Mesenchymal stem cell (in vitro differentiated cells and primary cell): ENCODE measurements at regions not wholly inside any gene's neighbourhood (a gene's known extent, or its start where the extent isn't known, plus 50 kb on each side); places are given as distances from the start of the nearest gene placed in this dataset.

ENCODE experiments used
- DNase-seq: peaks from one replicate; pipeline ENCODE4 v3.0.0-alpha.2; 2013
- H2AFZ ChIP-seq: one replicate; pipeline ENCODE4 v1.6.1; 2013; ENCODE audit warnings: low read depth, mild to moderate bottlenecking, control low read depth, inconsistent platforms, low read length, moderate library complexity
- H2AK5ac ChIP-seq: 2 replicates; pipeline ENCODE4 v1.6.1; 2013; ENCODE audit warnings: low read length, moderate library complexity, mild to moderate bottlenecking, inconsistent platforms; ENCODE audit not compliant: severe bottlenecking
- H2BK120ac ChIP-seq: one replicate; pipeline ENCODE4 v1.6.1; 2013; ENCODE audit warnings: low read depth, mild to moderate bottlenecking, inconsistent platforms, low read length, moderate library complexity
- H2BK12ac ChIP-seq, 2 experiments: one replicate each; pipeline ENCODE4 v1.6.1; 2013; ENCODE audit warnings: inconsistent platforms in 2 of 2, low read length in 2 of 2, mild to moderate bottlenecking in 2 of 2, moderate library complexity in 2 of 2, control low read depth in 1 of 2
- H2BK15ac ChIP-seq: one replicate; pipeline ENCODE4 v1.6.1; 2013; ENCODE audit warnings: mild to moderate bottlenecking, low read depth, inconsistent platforms; ENCODE audit not compliant: poor library complexity, severe bottlenecking
- H2BK5ac ChIP-seq: 2 replicates; pipeline ENCODE4 v1.6.1; 2013; ENCODE audit warnings: low read depth, mild to moderate bottlenecking, low read length, control low read depth, inconsistent platforms; ENCODE audit not compliant: poor library complexity, severe bottlenecking
- H3K14ac ChIP-seq, 2 experiments: one replicate each; pipeline ENCODE4 v1.6.1; 2013; ENCODE audit warnings: inconsistent platforms in 2 of 2, low read length in 2 of 2, control low read depth in 1 of 2, mild to moderate bottlenecking in 1 of 2, moderate library complexity in 1 of 2
- H3K18ac ChIP-seq, 2 experiments: one replicate each; pipeline ENCODE4 v1.6.1; 2013; ENCODE audit warnings: inconsistent platforms in 2 of 2, low read length in 2 of 2, control low read depth in 1 of 2, low read depth in 1 of 2, mild to moderate bottlenecking in 1 of 2
- H3K23ac ChIP-seq, 2 experiments: one replicate each; pipeline ENCODE4 v1.6.1; 2013; ENCODE audit warnings: inconsistent platforms in 2 of 2, low read length in 2 of 2, mild to moderate bottlenecking in 2 of 2, moderate library complexity in 2 of 2, control low read depth in 1 of 2
- H3K27ac ChIP-seq: 2 replicates; pipeline ENCODE4 v1.5.1; 2013; ENCODE audit warnings: mild to moderate bottlenecking, moderate library complexity, low read length, control low read depth, inconsistent platforms; ENCODE audit not compliant: poor library complexity, severe bottlenecking
- H3K27me3 ChIP-seq, 2 experiments: 2 replicates each; pipeline versions ENCODE4 v1.6.1 to v1.7.0; 2013; ENCODE audit warnings: low read length in 2 of 2, mild to moderate bottlenecking in 2 of 2, moderate library complexity in 2 of 2, control low read depth in 1 of 2, inconsistent platforms in 1 of 2; ENCODE audit not compliant: control insufficient read depth in 1 of 2, insufficient read depth in 1 of 2
- H3K36me3 ChIP-seq, 2 experiments: 2 replicates each; pipeline versions ENCODE4 v1.6.1 to v1.7.0; 2013; ENCODE audit warnings: low read length in 2 of 2, control low read depth in 1 of 2, inconsistent platforms in 1 of 2, low read depth in 1 of 2, mild to moderate bottlenecking in 1 of 2; ENCODE audit not compliant: insufficient read depth in 2 of 2, control insufficient read depth in 1 of 2
- H3K4ac ChIP-seq, 2 experiments: one replicate each; pipeline ENCODE4 v1.6.1; 2013; ENCODE audit warnings: inconsistent platforms in 2 of 2, low read length in 2 of 2, mild to moderate bottlenecking in 2 of 2, moderate library complexity in 2 of 2, control low read depth in 1 of 2, low read depth in 1 of 2
- H3K4me1 ChIP-seq: 2 replicates; pipeline ENCODE4 v1.6.1; 2013; ENCODE audit warnings: low read depth, low read length, control low read depth; ENCODE audit not compliant: control insufficient read depth, insufficient read depth
- H3K4me2 ChIP-seq: 2 replicates; pipeline ENCODE4 v1.6.1; 2013; ENCODE audit warnings: low read length, mild to moderate bottlenecking, inconsistent platforms; ENCODE audit not compliant: poor library complexity, severe bottlenecking
- H3K4me3 ChIP-seq, 2 experiments: 2 replicates each; pipeline versions ENCODE4 v1.5.1 to v1.7.0; 2013; ENCODE audit warnings: low read length in 2 of 2, mild to moderate bottlenecking in 2 of 2, control low read depth in 1 of 2, low read depth in 1 of 2; ENCODE audit not compliant: insufficient read depth in 1 of 2
- H3K79me1 ChIP-seq: replicated peaks from 2 replicates; pipeline ENCODE4 v1.6.1; 2013; ENCODE audit warnings: mild to moderate bottlenecking, control low read depth, low read length, inconsistent platforms; ENCODE audit not compliant: poor library complexity, severe bottlenecking
- H3K9ac ChIP-seq: 2 replicates; pipeline ENCODE4 v1.7.0; 2013; ENCODE audit warnings: mild to moderate bottlenecking, low read length, moderate library complexity
- H3K9me3 ChIP-seq: 2 replicates; pipeline ENCODE4 v1.7.0; 2013; ENCODE audit warnings: mild to moderate bottlenecking, low read length; ENCODE audit not compliant: control insufficient read depth
- H4K8ac ChIP-seq: one replicate; pipeline ENCODE4 v1.6.1; 2013; ENCODE audit warnings: inconsistent platforms, mild to moderate bottlenecking, low read length, moderate library complexity
- H4K91ac ChIP-seq: one replicate; pipeline ENCODE4 v1.6.1; 2013; ENCODE audit warnings: mild to moderate bottlenecking, low read length, inconsistent platforms
- WGBS: methylation state at CpG from one replicate; pipeline ENCODE4 v1.1.7; 2013; ENCODE audit warnings: mixed read lengths; 5-methylcytosine and 5-hydroxymethylcytosine counted together

DNA sequence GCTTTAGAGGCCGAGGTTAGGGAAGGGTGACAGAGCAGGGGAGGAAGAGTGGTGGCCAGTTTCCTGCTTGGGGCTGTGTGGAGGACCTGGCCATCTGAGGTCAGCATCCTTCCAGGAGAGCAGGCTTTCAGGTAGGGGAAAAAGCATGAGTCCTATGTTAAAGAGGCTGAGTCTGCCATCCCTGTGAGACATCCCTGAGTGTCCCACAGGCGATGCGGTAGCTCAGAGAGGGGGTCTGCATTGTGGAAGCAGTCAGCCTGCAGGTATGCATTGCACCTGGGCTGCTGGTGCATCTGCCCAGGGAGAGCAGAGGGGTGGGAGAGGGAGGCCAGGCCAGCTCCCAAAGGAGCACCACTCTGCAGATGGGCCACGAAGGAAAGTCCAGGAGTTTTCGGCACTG, 282.1 kb upstream of the ZNF32 start:
- Histone ChIP-seq H3K4ac (no peak overlapping the region), H2AK5ac (no peak overlapping the region)

DNA sequence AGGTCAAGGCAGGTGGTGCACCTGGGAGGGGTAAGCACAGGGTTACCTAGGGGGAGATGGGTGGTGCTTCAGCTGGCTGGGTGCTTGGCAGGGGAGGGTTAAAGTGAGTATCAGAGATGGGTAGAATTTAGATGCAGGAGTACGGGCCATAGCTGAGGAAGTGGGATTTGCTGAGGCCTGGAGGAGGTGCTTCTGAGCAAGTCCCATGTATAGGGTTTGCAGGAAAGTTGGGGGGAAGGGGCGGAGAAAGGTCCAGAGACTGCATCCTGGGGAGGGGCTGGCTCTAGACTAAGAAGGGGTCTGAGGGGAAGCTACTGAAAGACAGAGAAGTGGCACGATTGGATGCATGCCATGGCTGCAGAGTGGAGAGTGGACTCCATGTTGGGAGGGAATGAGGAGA, 281.6 kb upstream of the ZNF32 start:
- H4K91ac ChIP-seq, result no peak overlapping the region
- peak overlapping the region in 1 of 2 experiments; percentile 57 for H3K18ac ChIP-seq
- H4K8ac ChIP-seq, result no peak overlapping the region
- no peaks in the 10 kb centered on the region for H3K79me1 ChIP-seq
- no peak overlapping the region for H3K23ac ChIP-seq
- H3K4me1 ChIP-seq, result peaks cover 7% of the 10 kb centered on the region
- H2BK120ac ChIP-seq, result no peak overlapping the region
- H3K27ac ChIP-seq, result no peak overlapping the region
- peaks cover under 1 to 17% of the 10 kb centered on the region in 2 experiments for H3K27me3 ChIP-seq
- H2BK12ac ChIP-seq, result peak overlapping the region in 1 of 2 experiments; percentile 21
- H3K4me2 ChIP-seq, result no peak overlapping the region
- no peak for DNase-seq
- H3K9ac ChIP-seq, result no peak overlapping the region
- no peaks in the 10 kb centered on the region for H3K36me3 ChIP-seq
- H3K9me3 ChIP-seq, result peaks cover 8% of the 10 kb centered on the region
- H2BK15ac ChIP-seq, result no peak overlapping the region
- H3K4ac ChIP-seq, result no peak overlapping the region
- no peak overlapping the region for H2BK5ac ChIP-seq
- no peak overlapping the region for H2AK5ac ChIP-seq
- WGBS, result 98% methylated on average over 3 of the region's 3 CpGs
- H3K4me3 ChIP-seq, result no peak overlapping the region
- no peak overlapping the region for H2AFZ ChIP-seq
- H3K14ac ChIP-seq, result no peak overlapping the region

More for the DNA sequence above, 282.1 kb upstream of the ZNF32 start:
- H3K79me1 ChIP-seq, result no peaks in the 10 kb centered on the region
- peak overlapping the region; percentile 45 for H3K9ac ChIP-seq
- H2BK120ac ChIP-seq, result no peak overlapping the region
- H2BK5ac ChIP-seq, result no peak overlapping the region
- H3K14ac ChIP-seq, result peak overlapping the region in 1 of 2 experiments; percentile 58
- H4K91ac ChIP-seq, result no peak overlapping the region
- DNase-seq, result no peak
- no peaks in the 10 kb centered on the region for H3K36me3 ChIP-seq
- H3K27ac ChIP-seq, result no peak overlapping the region
- H3K23ac ChIP-seq, result no peak overlapping the region
- no peak overlapping the region for H2AFZ ChIP-seq
- H3K9me3 ChIP-seq, result peaks cover 9% of the 10 kb centered on the region
- H3K4me1 ChIP-seq, result peaks cover 7% of the 10 kb centered on the region
- H2BK12ac ChIP-seq, result peak overlapping the region in 1 of 2 experiments; percentile 45
- H3K4me2 ChIP-seq, result no peak overlapping the region
- H2BK15ac ChIP-seq, result no peak overlapping the region
- peak overlapping the region in 1 of 2 experiments; percentile 52 for H3K18ac ChIP-seq
- peaks cover 0 to 15% of the 10 kb centered on the region in 2 experiments for H3K27me3 ChIP-seq
- H3K4me3 ChIP-seq, result no peak overlapping the region
- 84% methylated on average over 5 of the region's 5 CpGs for WGBS
- peak overlapping the region; percentile 22 for H4K8ac ChIP-seq

DNA sequence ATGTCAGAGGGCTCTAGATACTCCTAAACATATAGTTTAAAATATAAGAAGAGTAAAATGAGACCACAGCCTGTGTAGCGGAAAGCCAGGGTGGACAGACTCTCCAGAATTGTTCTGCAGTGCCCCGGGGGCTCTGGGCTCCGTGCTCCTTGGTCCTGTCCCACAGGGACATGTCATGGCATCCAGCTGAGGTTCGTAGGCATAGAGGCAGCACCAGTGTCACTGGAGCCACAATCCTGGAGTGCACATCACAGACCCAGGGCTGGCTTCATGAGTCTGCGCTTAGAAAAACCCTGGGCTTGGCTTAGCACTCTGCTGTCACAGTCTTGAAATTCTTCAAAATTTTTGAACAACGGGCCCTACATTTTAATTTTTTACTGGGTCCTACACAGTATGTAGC, 280.4 kb upstream of the ZNF32 start:
- no peak overlapping the region for H2BK15ac ChIP-seq
- no peak overlapping the region for H2AFZ ChIP-seq
- H3K4me3 ChIP-seq, result no peak overlapping the region
- no peak overlapping the region for H2BK5ac ChIP-seq
- H3K79me1 ChIP-seq, result no peaks in the 10 kb centered on the region
- peaks cover 7% of the 10 kb centered on the region for H3K4me1 ChIP-seq
- H2BK120ac ChIP-seq, result no peak overlapping the region
- no peak overlapping the region for H4K91ac ChIP-seq
- no peak overlapping the region for H3K9ac ChIP-seq
- DNase-seq, result no peak
- no peak overlapping the region for H3K14ac ChIP-seq
- H3K4ac ChIP-seq, result no peak overlapping the region
- WGBS, result 93% methylated on average over 6 of the region's 6 CpGs
- no peak overlapping the region for H2AK5ac ChIP-seq
- no peak overlapping the region for H3K18ac ChIP-seq
- no peak overlapping the region for H3K23ac ChIP-seq
- peaks cover 11 to 17% of the 10 kb centered on the region in 2 experiments for H3K27me3 ChIP-seq
- H3K36me3 ChIP-seq, result no peaks in the 10 kb centered on the region
- no peak overlapping the region for H3K27ac ChIP-seq
- H2BK12ac ChIP-seq, result no peak overlapping the region
- H4K8ac ChIP-seq, result no peak overlapping the region
- H3K4me2 ChIP-seq, result no peak overlapping the region
- H3K9me3 ChIP-seq, result no peaks in the 10 kb centered on the region

DNA sequence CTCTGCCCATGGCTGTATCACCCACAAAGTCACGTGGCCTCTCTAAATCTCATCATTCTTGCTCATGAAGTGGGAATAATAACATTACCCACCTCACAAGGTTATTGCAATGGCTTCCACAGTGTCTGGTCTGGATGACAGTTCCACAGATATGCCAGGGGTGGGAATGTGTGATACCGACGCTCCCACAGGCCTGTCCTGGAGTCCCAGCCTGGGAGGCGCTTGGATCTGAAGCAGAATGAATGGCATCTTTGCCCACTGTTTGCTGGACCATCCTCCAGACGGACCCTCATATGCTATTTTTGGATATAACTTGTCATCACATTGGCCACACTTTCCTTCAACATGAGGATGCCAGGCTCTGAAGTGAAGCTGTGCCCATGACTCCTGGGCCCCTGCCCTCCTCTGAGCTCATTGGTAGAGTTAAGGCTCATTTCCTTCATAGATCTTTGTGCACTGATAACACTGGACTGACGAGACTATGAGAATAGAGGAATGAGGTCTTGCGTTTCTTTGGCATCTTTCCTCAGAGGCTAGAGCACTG, 279.8 kb upstream of the ZNF32 start:
- H2AK5ac ChIP-seq, result no peak overlapping the region
- no peak overlapping the region for H3K18ac ChIP-seq
- no peak overlapping the region for H3K9ac ChIP-seq
- no peak overlapping the region for H3K4me3 ChIP-seq
- H2BK5ac ChIP-seq, result no peak overlapping the region
- 87% methylated on average over 7 of the region's 7 CpGs for WGBS
- no peak overlapping the region for H2BK12ac ChIP-seq
- no peak overlapping the region for H4K8ac ChIP-seq
- no peak overlapping the region for H2AFZ ChIP-seq
- H2BK120ac ChIP-seq, result no peak overlapping the region
- H3K23ac ChIP-seq, result no peak overlapping the region
- no peak overlapping the region for H3K14ac ChIP-seq
- DNase-seq, result no peak
- peak overlapping the region; percentile 75 for H2BK15ac ChIP-seq
- no peaks in the 10 kb centered on the region for H3K36me3 ChIP-seq
- no peak overlapping the region for H3K4ac ChIP-seq
- H3K4me2 ChIP-seq, result no peak overlapping the region
- no peak overlapping the region for H3K27ac ChIP-seq
- H3K27me3 ChIP-seq, result peaks cover 11 to 17% of the 10 kb centered on the region in 2 experiments
- H3K79me1 ChIP-seq, result no peaks in the 10 kb centered on the region
- H4K91ac ChIP-seq, result no peak overlapping the region
- peaks cover 7% of the 10 kb centered on the region for H3K4me1 ChIP-seq
- H3K9me3 ChIP-seq, result no peaks in the 10 kb centered on the region
